PFSK-1 (cell line): ENCODE measurements at regions not wholly inside any gene's neighbourhood (a gene's known extent, or its start where the extent isn't known, plus 50 kb on each side); places are given as distances from the start of the nearest gene placed in this dataset.

Experiments used
- POLR2AphosphoS5 ChIP-seq: IDR thresholded peaks from 2 replicates; pipeline ENCODE4 v1.6.1; 2012; ENCODE audit warnings: low read depth, mild to moderate bottlenecking, control low read depth, low read length, moderate library complexity
- TAF1 ChIP-seq: IDR thresholded peaks from 2 replicates; pipeline ENCODE4 v1.6.1; 2012; ENCODE audit warnings: low read length, control low read depth, borderline replicate concordance; ENCODE audit not compliant: insufficient read depth
- TF ChIP-seq, protein P1 (sequence below), 2 experiments: IDR thresholded peaks; 2 replicates each; pipeline versions ENCODE4 v1.6.1 to v1.8.0; 2011 to 2012; ENCODE audit warnings: low read depth in 2 of 2, low read length in 2 of 2, control low read depth in 1 of 2, inconsistent platforms in 1 of 2, mild to moderate bottlenecking in 1 of 2, moderate library complexity in 1 of 2; ENCODE audit not compliant: insufficient read depth in 1 of 2

- TF ChIP-seq, protein P1, sequence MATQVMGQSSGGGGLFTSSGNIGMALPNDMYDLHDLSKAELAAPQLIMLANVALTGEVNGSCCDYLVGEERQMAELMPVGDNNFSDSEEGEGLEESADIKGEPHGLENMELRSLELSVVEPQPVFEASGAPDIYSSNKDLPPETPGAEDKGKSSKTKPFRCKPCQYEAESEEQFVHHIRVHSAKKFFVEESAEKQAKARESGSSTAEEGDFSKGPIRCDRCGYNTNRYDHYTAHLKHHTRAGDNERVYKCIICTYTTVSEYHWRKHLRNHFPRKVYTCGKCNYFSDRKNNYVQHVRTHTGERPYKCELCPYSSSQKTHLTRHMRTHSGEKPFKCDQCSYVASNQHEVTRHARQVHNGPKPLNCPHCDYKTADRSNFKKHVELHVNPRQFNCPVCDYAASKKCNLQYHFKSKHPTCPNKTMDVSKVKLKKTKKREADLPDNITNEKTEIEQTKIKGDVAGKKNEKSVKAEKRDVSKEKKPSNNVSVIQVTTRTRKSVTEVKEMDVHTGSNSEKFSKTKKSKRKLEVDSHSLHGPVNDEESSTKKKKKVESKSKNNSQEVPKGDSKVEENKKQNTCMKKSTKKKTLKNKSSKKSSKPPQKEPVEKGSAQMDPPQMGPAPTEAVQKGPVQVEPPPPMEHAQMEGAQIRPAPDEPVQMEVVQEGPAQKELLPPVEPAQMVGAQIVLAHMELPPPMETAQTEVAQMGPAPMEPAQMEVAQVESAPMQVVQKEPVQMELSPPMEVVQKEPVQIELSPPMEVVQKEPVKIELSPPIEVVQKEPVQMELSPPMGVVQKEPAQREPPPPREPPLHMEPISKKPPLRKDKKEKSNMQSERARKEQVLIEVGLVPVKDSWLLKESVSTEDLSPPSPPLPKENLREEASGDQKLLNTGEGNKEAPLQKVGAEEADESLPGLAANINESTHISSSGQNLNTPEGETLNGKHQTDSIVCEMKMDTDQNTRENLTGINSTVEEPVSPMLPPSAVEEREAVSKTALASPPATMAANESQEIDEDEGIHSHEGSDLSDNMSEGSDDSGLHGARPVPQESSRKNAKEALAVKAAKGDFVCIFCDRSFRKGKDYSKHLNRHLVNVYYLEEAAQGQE (IDR thresholded peaks at IDR 0.05; ENCODE audit: insufficient read depth in 1 of 2, low read depth in 2 of 2, low read length in 2 of 2): no peak
- TF ChIP-seq POLR2AphosphoS5 (no peak), TAF1 (no peak)
These were observed 482.8 kb downstream of the STIM2 start for GRCh38 chr4:27343411-27343810.
